Adrenal gland (tissue), 5 donors: ENCODE measurements at regions not wholly inside any gene's neighbourhood (a gene's known extent, or its start where the extent isn't known, plus 50 kb on each side); places are given as distances from the start of the nearest gene placed in this dataset.

Experiments used
- POLR2A ChIP-seq, 2 donors: fragments of 450-650 bp; IDR thresholded peaks; one replicate each; pipeline ENCODE4 v1.6.1; 2017; ENCODE audit warnings: antibody characterized with exemption in 2 of 2, mild to moderate bottlenecking in 2 of 2, moderate library complexity in 1 of 2
- TF ChIP-seq, protein P1 (sequence below), 6 experiments: fragments of 450-650 bp in 4 of 6; fragments of 200-600 bp in 2 of 6; sonication (generic) in 1 of 6; IDR thresholded peaks; 1 replicate in 5 of 6; 2 replicates in 1 of 6; pipeline versions ENCODE4 v1.5.1 to v1.8.0; 2016 to 2021; ENCODE audit warnings: antibody characterized with exemption in 6 of 6, mild to moderate bottlenecking in 2 of 6, moderate library complexity in 1 of 6
- donor health status: DM: no; HTN: no; CAD: no.

DNA sequence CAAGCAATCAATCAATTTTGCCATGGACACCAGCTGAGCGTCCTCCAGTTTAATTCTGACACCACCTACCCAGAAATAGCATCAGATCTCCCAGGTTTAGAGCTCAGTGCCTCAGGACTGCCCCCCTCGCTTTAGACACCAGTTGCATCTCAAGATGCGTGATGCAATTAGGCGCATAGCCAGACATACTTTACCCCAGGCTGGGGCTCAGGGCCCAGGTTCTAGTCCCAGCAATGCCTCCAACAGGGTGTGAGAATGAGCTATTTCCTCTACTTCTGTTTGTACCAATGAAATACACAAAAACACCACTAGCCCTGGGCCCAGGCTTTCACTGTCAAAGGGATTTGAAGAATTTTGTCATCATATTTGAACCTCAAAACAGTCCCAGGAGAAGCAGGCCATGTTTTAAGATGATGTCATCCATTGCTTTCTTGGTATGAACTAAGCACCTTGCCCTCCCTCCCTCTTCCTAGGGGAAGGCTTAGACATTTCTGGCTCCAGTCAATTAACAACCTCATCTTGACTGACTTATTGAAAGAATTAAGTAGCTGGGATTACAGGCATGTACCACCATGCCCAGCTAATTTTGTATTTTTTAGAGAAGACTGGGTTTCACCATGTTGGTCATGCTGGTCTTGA is 61.5 kb upstream of the INCENP start:
- TF ChIP-seq, protein P1, sequence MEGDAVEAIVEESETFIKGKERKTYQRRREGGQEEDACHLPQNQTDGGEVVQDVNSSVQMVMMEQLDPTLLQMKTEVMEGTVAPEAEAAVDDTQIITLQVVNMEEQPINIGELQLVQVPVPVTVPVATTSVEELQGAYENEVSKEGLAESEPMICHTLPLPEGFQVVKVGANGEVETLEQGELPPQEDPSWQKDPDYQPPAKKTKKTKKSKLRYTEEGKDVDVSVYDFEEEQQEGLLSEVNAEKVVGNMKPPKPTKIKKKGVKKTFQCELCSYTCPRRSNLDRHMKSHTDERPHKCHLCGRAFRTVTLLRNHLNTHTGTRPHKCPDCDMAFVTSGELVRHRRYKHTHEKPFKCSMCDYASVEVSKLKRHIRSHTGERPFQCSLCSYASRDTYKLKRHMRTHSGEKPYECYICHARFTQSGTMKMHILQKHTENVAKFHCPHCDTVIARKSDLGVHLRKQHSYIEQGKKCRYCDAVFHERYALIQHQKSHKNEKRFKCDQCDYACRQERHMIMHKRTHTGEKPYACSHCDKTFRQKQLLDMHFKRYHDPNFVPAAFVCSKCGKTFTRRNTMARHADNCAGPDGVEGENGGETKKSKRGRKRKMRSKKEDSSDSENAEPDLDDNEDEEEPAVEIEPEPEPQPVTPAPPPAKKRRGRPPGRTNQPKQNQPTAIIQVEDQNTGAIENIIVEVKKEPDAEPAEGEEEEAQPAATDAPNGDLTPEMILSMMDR (IDR thresholded peaks at IDR 0.05): no peak
- TF ChIP-seq POLR2A (IDR thresholded peaks at IDR 0.05): no peak
